Memory B cell (primary cell): ENCODE measurements at regions not wholly inside any gene's neighbourhood (a gene's known extent, or its start where the extent isn't known, plus 50 kb on each side); places are given as distances from the start of the nearest gene placed in this dataset.

Experiments used
- ATAC-seq: fragments of 150-1000 bp; cut with Tn5 transposase; 2 replicates; pipeline ENCODE4 v1.10.0; 2021; ENCODE audit warnings: low read depth, mild to moderate bottlenecking, moderate library complexity
- DNase-seq, 2 donors: peaks; one replicate each; pipeline ENCODE4 v3.0.0; 2022; ENCODE audit warnings: low spot score in 2 of 2
- H3K27ac Mint-ChIP-seq: one replicate; pipeline ENCODE4 v1.8.0; 2022; ENCODE audit warnings: mild to moderate bottlenecking, moderate library complexity, mixed read lengths
- H3K27me3 Mint-ChIP-seq: one replicate; pipeline ENCODE4 v1.8.0; 2022; ENCODE audit warnings: mixed read lengths
- H3K36me3 Mint-ChIP-seq: one replicate; pipeline ENCODE4 v1.8.0; 2022; ENCODE audit warnings: mild to moderate bottlenecking, mixed read lengths
- H3K4me1 Mint-ChIP-seq: one replicate; pipeline ENCODE4 v1.8.0; 2022; ENCODE audit warnings: mixed read lengths
- H3K4me3 Mint-ChIP-seq: one replicate; pipeline ENCODE4 v1.8.0; 2022; ENCODE audit warnings: mild to moderate bottlenecking, moderate library complexity, mixed read lengths
- H3K9me3 Mint-ChIP-seq: one replicate; pipeline ENCODE4 v1.8.0; 2022; ENCODE audit warnings: mixed read lengths

GRCh38 chr4:77415689-77416088, 189.9 kb upstream of the CXCL13 start:
- Mint-ChIP-seq H3K9me3 (no peaks in the 10 kb centered on the region), H3K4me1 (no peaks in the 10 kb centered on the region), H3K36me3 (no peaks in the 10 kb centered on the region), H3K27me3 (peaks cover 1% of the 10 kb centered on the region), H3K27ac (no peak overlapping the region), H3K4me3 (no peak overlapping the region)
- ATAC-seq (no peak), DNase-seq (no peak)

- H3K36me3 Mint-ChIP-seq, result no peaks in the 10 kb centered on the region
These were observed 187.3 kb upstream of the CXCL13 start for GRCh38 chr4:77418333-77418732.

GRCh38 chr4:77430847-77431246, 174.8 kb upstream of the CXCL13 start:
- no peaks in the 10 kb centered on the region for H3K9me3 Mint-ChIP-seq
- H3K27ac Mint-ChIP-seq, result no peak overlapping the region
- H3K4me1 Mint-ChIP-seq, result peaks cover 3% of the 10 kb centered on the region
- no peak for ATAC-seq
- H3K4me3 Mint-ChIP-seq, result no peak overlapping the region
- no peak for DNase-seq
- H3K36me3 Mint-ChIP-seq, result no peaks in the 10 kb centered on the region
- H3K27me3 Mint-ChIP-seq, result no peaks in the 10 kb centered on the region

More at GRCh38 chr4:77418333-77418732, 187.3 kb upstream of the CXCL13 start:
- ATAC-seq (no peak), DNase-seq (no peak)
- H3K27me3 Mint-ChIP-seq, result peaks cover 1% of the 10 kb centered on the region
- no peak overlapping the region for H3K27ac Mint-ChIP-seq
- H3K9me3 Mint-ChIP-seq, result no peaks in the 10 kb centered on the region
- no peaks in the 10 kb centered on the region for H3K4me1 Mint-ChIP-seq
- no peak overlapping the region for H3K4me3 Mint-ChIP-seq

DNA sequence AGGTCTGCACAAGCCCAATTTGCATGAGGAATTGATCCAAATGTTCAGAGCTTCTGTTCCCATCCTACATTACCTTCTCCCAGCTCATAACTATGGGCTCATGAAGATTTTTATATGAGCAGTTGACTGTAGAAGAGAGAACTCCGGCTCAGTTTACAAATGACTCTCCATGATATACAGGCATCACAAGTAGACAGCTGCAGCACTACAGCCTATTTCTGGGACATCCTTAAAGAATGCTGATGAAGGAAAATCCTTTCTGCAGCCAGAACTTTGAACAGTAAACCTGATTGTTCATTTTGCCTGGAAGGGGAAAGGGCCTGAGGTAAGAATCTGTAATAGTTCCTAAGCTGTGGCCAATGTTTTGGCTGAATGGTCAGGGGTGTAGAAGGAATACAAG, 174.1 kb upstream of the CXCL13 start:
- Mint-ChIP-seq H3K9me3 (no peaks in the 10 kb centered on the region), H3K4me3 (no peak overlapping the region), H3K27me3 (no peaks in the 10 kb centered on the region), H3K27ac (no peak overlapping the region), H3K4me1 (peaks cover 3% of the 10 kb centered on the region), H3K36me3 (no peaks in the 10 kb centered on the region)
- ATAC-seq (no peak), DNase-seq (no peak)

- Mint-ChIP-seq H3K4me1 (peaks cover 3% of the 10 kb centered on the region), H3K9me3 (no peaks in the 10 kb centered on the region), H3K27me3 (no peaks in the 10 kb centered on the region), H3K36me3 (no peaks in the 10 kb centered on the region), H3K4me3 (no peak overlapping the region), H3K27ac (no peak overlapping the region)
- ATAC-seq, result no peak
- DNase-seq, result no peak
These were observed 172.8 kb upstream of the CXCL13 start for GRCh38 chr4:77432717-77433417.

GRCh38 chr4:77433418-77433733, 172.2 kb upstream of the CXCL13 start:
- Mint-ChIP-seq H3K4me1 (peaks cover 3% of the 10 kb centered on the region), H3K4me3 (no peak overlapping the region), H3K36me3 (no peaks in the 10 kb centered on the region), H3K27ac (no peak overlapping the region), H3K9me3 (no peaks in the 10 kb centered on the region), H3K27me3 (no peaks in the 10 kb centered on the region)
- peak; percentile 10 to 14 for DNase-seq
- ATAC-seq, result peak; percentile 87

DNA sequence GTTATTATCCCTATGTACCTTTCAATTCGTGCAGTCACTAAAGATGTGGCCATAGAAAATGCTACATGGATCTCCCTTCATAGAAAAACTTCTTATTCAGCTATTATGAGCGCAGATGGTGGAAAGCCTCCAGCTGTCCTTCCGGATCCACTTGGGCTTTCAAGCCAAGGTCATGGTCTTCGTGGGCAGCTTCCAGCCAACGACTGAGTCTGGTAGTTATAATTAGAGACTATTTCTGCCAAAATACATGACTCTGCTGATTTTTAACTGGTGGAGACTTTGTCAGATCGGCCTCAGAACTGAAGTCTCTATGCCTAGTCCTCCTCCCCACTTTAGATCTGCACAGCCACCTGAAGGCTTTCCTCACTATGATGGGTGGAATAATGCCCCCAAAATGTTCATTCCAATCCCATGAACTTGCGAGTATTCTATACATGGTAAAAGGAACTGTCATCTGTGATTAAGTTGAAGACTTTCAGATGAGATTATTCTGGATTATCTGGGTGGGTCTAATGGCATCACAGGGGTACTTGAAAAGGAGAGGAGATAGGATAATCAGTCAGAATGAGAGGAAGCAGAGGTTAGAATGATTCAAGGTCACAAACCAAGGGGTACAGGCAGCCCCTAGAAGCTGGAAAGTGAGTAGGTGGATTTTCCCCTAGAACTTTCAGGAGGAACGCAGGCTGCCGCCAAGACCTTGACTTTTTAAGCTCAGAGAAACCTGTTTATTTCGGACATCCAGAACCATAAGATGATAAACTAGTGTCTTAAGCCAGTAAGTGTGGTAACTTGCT, 171.1 kb upstream of the CXCL13 start:
- H3K27me3 Mint-ChIP-seq, result no peaks in the 10 kb centered on the region
- ATAC-seq, result no peak

DNA sequence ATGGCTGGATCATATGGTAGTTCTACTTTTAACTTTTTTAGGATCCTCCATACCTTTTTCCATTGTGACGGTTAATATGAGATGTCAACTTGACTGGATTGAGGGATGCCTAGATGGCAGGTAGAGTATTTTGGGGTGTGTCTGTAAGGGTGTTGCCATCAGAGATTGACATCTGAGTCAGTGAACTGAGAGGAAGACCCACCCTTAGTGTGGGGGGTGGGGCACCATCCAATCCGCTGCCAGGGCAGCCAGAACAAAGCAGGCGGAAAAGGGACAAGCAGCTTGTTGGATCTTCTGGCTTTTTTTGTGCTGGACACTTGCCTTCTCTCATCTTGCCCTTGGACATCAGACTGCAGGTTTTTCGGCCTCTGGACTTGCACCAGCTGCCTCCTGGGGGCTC, 168.5 kb upstream of the CXCL13 start:
- DNase-seq, result no peak
- no peaks in the 10 kb centered on the region for H3K36me3 Mint-ChIP-seq
- ATAC-seq, result no peak
- H3K27ac Mint-ChIP-seq, result no peak overlapping the region
- H3K9me3 Mint-ChIP-seq, result no peaks in the 10 kb centered on the region
- H3K4me3 Mint-ChIP-seq, result no peak overlapping the region
- peaks cover 3% of the 10 kb centered on the region for H3K4me1 Mint-ChIP-seq
- H3K27me3 Mint-ChIP-seq, result no peaks in the 10 kb centered on the region

More for the DNA sequence above, 171.1 kb upstream of the CXCL13 start:
- Mint-ChIP-seq H3K4me1 (peaks cover 3% of the 10 kb centered on the region), H3K27ac (no peak overlapping the region), H3K36me3 (no peaks in the 10 kb centered on the region), H3K4me3 (no peak overlapping the region), H3K9me3 (no peaks in the 10 kb centered on the region)
- no peak for DNase-seq

DNA sequence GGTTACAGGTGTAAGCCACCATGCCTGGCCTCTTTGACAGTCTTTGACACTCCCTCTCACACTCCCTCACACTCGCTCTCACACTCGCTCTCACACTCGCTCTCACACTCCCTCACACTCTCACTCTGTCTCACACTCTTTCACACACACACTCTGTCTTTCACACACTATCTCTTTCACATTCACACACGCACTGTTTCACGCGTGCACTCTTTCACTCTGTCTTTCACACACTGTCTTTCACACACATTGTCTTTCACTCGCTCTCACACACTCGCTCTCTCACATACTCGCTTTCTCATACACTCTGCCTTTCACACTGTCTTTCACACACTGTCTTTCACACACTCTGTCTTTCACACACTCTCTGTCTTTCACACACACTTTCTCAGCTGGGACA, 167.1 kb upstream of the CXCL13 start:
- H3K36me3 Mint-ChIP-seq, result no peaks in the 10 kb centered on the region
- no peaks in the 10 kb centered on the region for H3K27me3 Mint-ChIP-seq
- H3K9me3 Mint-ChIP-seq, result no peaks in the 10 kb centered on the region
- no peak overlapping the region for H3K27ac Mint-ChIP-seq
- DNase-seq, result no peak
- H3K4me3 Mint-ChIP-seq, result no peak overlapping the region
- H3K4me1 Mint-ChIP-seq, result no peaks in the 10 kb centered on the region
- no peak for ATAC-seq

- Mint-ChIP-seq H3K27me3 (no peaks in the 10 kb centered on the region), H3K4me3 (no peak overlapping the region), H3K9me3 (no peaks in the 10 kb centered on the region), H3K27ac (no peak overlapping the region), H3K36me3 (no peaks in the 10 kb centered on the region), H3K4me1 (no peaks in the 10 kb centered on the region)
- DNase-seq, result no peak
- ATAC-seq, result no peak
These were observed 161.7 kb upstream of the CXCL13 start for GRCh38 chr4:77443941-77444340.

DNA sequence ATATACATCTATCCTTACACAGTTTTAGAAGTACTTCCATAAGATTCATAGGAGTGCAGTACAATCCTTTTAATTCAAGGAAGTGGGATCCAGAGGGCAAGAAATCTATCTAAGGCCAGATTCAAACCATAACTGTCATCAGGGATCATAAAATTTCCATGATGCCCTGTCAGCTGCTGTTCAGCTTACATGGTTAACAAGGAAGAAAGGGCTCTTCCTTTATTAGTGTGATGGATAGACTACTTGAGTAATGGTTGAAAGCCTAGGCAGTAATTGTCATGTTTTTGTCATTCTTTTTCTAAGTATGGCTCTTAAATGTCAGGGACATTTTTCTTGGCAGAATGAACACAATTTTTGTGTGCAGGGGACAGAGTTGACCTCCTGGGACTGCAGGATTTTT, 159.8 kb upstream of the CXCL13 start:
- ATAC-seq (no peak), DNase-seq (no peak)
- H3K4me1 Mint-ChIP-seq, result no peaks in the 10 kb centered on the region
- no peak overlapping the region for H3K4me3 Mint-ChIP-seq
- no peaks in the 10 kb centered on the region for H3K9me3 Mint-ChIP-seq
- H3K27me3 Mint-ChIP-seq, result peaks cover 2% of the 10 kb centered on the region
- no peaks in the 10 kb centered on the region for H3K36me3 Mint-ChIP-seq
- H3K27ac Mint-ChIP-seq, result no peak overlapping the region

DNA sequence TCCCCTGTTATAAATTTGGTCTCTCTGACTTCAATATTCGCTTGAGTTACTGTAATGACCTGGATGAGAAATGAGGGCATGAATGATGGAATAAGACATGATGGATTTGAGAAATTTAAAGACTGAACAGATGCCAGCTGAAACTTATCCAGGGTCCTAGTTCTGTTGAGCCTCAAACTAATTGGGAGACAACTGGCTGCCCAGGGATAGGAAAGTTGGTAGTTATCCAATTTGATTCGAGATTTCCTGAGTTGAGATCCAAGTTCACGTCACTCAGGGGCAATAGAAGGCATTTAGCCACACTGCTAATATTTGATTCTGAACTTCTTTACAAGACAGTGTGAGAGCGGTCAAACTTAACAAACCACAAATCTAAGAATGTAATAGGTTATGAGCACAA, 159.0 kb upstream of the CXCL13 start:
- no peak overlapping the region for H3K4me3 Mint-ChIP-seq
- H3K27me3 Mint-ChIP-seq, result peaks cover 2% of the 10 kb centered on the region
- H3K9me3 Mint-ChIP-seq, result no peaks in the 10 kb centered on the region
- ATAC-seq, result no peak
- H3K36me3 Mint-ChIP-seq, result no peaks in the 10 kb centered on the region
- DNase-seq, result no peak
- H3K4me1 Mint-ChIP-seq, result no peaks in the 10 kb centered on the region
- no peak overlapping the region for H3K27ac Mint-ChIP-seq

- Mint-ChIP-seq H3K36me3 (no peaks in the 10 kb centered on the region), H3K27me3 (peaks cover 2% of the 10 kb centered on the region), H3K4me3 (no peak overlapping the region), H3K27ac (no peak overlapping the region), H3K4me1 (no peaks in the 10 kb centered on the region), H3K9me3 (no peaks in the 10 kb centered on the region)
- DNase-seq (no peak), ATAC-seq (no peak)
These were observed 156.4 kb upstream of the CXCL13 start for GRCh38 chr4:77449171-77449570.

- ATAC-seq, result no peak
- Mint-ChIP-seq H3K27me3 (peaks cover 2% of the 10 kb centered on the region), H3K27ac (no peak overlapping the region), H3K4me3 (no peak overlapping the region), H3K9me3 (no peaks in the 10 kb centered on the region), H3K4me1 (no peaks in the 10 kb centered on the region), H3K36me3 (no peaks in the 10 kb centered on the region)
- DNase-seq, result no peak
These were observed 155.6 kb upstream of the CXCL13 start for GRCh38 chr4:77450006-77450405.

DNA sequence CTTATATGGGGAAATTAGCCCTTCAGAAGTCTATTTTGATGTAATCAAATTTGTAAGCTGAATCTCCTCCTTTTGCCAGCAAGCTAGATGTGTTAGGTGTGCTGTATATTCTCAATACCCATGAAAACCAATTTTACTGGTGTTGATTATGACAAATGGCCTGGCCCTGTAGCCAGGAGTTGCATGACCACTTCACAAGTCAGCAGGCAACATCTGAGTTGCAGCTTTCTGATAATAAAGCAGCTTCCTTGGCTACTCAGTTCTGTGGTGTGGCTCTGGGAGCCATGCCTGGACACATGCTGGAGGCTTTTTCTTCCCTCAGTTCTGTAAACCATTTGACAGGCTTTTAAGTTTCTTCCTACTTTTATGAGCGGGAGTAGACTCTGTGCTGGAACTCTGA, 154.1 kb upstream of the CXCL13 start:
- DNase-seq (no peak), ATAC-seq (no peak)
- peaks cover 2% of the 10 kb centered on the region for H3K27me3 Mint-ChIP-seq
- peaks cover 2% of the 10 kb centered on the region for H3K9me3 Mint-ChIP-seq
- H3K4me3 Mint-ChIP-seq, result no peak overlapping the region
- no peak overlapping the region for H3K27ac Mint-ChIP-seq
- H3K36me3 Mint-ChIP-seq, result peaks cover 2% of the 10 kb centered on the region
- H3K4me1 Mint-ChIP-seq, result no peaks in the 10 kb centered on the region
